HG02973 (cell line): ENCODE measurements at regions not wholly inside any gene's neighbourhood (a gene's known extent, or its start where the extent isn't known, plus 50 kb on each side); places are given as distances from the start of the nearest gene placed in this dataset.
"Not testable (repeated sequence)": the region's sequence is repeated elsewhere in the genome, so short reads cannot be mapped to it uniquely, and the experiment has no call there.

Experiments used
- ATAC-seq: cut with Tn5 transposase; IDR thresholded peaks from one replicate; pipeline ENCODE4 v1.9.1; 2021; ENCODE audit warnings: moderate library complexity; ENCODE audit not compliant: unreplicated experiment

- ATAC-seq: no peak
Observed at GRCh38 chr7:110187877-110188554, 902.9 kb upstream of the LRRN3 start.

- no peak for ATAC-seq
Observed at GRCh38 chr7:110204527-110204926, 886.4 kb upstream of the LRRN3 start.

- no peak for ATAC-seq
Observed at GRCh38 chr7:110205899-110206298, 885.0 kb upstream of the LRRN3 start.

DNA sequence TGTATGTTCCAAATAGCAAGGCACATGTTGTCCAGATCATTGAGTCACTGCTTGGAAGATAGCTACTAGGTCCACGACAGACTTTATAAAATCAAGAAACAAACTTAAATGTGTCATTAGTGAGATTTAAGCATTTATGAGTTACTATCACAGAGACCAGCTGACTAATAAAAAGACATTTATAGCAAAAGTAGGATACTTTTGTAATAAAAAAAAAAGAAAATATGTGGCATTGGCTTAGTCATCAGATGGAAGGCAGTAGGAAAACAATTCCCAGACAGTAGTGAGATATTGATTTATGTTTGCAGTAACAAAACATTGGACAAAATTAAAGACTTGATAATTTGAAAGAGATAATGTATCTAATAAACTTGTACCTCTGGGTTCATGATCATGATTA is 881.0 kb upstream of the LRRN3 start:
- no peak for ATAC-seq

- ATAC-seq: no peak
Observed at GRCh38 chr7:110210941-110211608, 879.9 kb upstream of the LRRN3 start.

DNA sequence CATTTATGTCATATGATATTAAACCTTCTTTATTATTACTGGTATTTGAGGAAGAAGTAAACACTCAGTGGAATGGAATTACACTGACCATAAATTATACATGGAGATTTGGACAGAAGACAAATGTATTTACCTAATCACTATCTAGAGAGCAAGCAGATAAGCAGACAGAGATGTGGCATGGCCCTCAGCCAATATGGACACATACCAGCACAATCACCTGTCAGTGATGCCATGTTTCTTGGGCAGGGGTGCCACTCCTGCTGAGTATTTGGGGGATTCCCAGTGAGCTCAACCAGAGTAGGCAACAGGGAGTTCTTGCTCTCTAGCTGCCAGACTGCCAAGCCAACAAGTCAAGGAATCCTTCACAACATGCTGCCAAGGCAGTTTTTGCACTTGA is 866.3 kb upstream of the LRRN3 start:
- no peak for ATAC-seq

DNA sequence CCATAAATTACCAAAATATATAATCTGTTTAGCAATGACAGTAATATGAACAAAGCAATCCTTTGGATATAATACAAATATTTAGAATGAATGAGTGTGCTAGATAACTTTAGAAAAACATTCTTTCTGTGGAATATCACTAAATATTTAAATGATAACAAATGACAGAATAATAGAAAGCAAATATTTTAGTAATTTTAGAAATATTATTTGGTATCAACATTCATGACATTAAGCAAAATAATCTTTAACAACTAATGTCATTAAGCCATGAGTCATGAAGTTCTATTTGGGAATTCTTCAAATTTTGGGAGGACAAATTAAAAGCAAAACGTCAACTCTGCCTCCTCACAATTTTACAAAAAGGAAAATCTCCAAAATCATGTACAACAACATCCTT is 844.8 kb upstream of the LRRN3 start:
- no peak for ATAC-seq

DNA sequence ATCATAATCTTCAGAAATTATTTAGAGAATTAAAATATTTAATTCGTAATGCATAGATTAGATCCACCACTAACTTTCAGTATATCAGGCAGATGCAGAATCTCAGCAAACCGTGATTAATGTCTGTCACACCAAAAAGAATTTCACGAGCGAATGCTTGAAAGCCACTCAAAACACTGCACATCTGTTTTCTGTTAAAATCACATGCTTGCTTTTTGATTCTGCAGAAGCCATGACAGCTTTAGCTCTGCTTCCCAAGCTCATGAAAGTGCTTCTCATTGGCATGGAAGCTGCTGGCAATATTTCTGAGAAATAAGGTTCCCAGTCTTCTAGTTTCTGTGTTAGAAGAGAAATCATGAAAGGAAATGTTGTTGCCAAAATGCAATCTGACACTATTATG is 837.8 kb upstream of the LRRN3 start:
- no peak for ATAC-seq

DNA sequence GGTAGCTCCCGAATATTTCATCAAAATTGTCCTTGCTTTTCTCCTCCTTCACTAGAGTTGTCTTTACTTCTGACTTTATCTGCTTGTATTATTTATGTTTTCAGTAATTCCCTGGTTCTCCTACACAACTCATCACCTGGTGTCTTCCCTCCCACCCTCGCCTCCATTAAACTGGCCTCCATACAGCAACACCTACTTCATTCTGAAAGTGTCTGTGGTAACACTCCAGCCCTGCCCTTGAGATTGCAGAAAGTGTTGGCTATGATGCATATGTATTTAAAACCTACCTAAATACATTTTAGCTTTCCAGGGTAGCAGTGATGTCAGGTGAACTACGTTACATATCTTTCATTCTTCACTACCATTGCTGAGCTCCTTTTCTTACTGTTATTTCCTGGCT is 833.3 kb upstream of the LRRN3 start:
- no peak for ATAC-seq

- no peak for ATAC-seq
Observed at GRCh38 chr7:110262251-110262650, 828.7 kb upstream of the LRRN3 start.

GRCh38 chr7:110264288-110264687 is 826.6 kb upstream of the LRRN3 start:
- ATAC-seq: no peak

- no peak for ATAC-seq
Observed at GRCh38 chr7:110281362-110281761, 809.6 kb upstream of the LRRN3 start.

GRCh38 chr7:110283056-110283455 is 807.9 kb upstream of the LRRN3 start:
- no peak for ATAC-seq

- no peak for ATAC-seq
Observed at GRCh38 chr7:110291430-110291829, 799.5 kb upstream of the LRRN3 start.

- no peak for ATAC-seq
Observed at GRCh38 chr7:110296321-110296720, 794.6 kb upstream of the LRRN3 start.

- ATAC-seq: no peak
Observed at GRCh38 chr7:110307776-110308175, 783.2 kb upstream of the LRRN3 start.

- no peak for ATAC-seq
Observed at GRCh38 chr7:110308791-110309190, 782.1 kb upstream of the LRRN3 start.

GRCh38 chr7:110309941-110310340 is 781.0 kb upstream of the LRRN3 start:
- ATAC-seq: no peak

DNA sequence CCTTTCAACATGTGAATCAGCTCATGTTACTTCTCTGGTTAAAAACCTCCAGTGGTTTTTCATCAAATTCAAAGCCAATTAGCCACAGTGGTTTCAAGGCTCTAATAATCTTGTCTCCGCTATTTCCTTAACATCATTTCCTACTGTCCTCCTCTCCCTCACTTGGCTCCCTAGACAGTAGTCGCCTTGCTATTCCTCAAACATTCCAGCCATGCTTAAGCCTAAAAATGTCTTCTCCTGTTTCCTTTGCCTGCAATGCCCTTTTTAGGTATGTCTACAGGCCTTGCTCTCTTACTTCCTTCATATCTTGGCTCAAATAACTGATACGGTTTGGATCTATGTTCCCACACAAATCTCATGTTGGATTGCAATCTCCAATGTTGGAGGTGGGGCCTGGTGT is 779.4 kb upstream of the LRRN3 start:
- no peak for ATAC-seq

GRCh38 chr7:110317541-110318265 is 773.2 kb upstream of the LRRN3 start:
- no peak for ATAC-seq

DNA sequence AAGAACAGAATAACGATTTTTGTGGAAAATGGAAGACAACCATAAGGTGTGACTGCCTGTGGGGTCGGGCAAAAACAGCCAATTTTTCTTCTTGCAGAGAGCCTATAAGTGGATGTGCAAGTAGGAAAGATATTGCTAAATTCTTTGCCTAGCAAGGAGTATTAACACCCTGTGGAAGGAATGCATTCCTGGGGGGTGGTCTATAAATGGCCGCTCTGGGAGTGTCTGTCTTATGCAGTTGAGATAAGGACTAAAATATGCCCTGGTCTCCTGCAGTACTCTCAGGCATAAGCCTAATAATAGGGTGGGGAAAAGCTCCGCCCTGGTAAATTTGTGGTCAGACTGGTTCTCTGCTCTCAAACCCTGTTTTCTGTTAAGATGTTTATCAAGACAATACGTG is 770.6 kb upstream of the LRRN3 start:
- ATAC-seq: not testable (repeated sequence)

DNA sequence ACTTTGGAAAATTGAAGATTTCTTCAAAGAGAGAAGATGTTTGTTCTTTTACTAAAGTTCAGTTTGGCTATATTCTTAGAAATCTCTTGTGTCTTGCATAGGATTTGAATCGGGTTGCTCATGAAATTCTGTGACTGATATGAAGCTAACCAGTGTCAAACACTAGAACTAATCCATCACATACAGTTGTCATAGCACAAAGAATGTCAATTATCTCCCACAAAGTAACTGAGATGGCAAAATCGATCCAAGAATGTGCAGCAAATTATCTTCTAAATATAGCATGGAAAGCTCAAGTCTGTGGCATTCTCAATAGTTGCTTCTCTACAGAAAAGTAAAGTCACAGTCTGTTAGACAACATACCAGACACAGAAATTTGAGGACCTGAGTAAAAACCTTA is 768.1 kb upstream of the LRRN3 start:
- ATAC-seq: no peak
